WTC11 (cell line): ENCODE measurements at regions not wholly inside any gene's neighbourhood (a gene's known extent, or its start where the extent isn't known, plus 50 kb on each side); places are given as distances from the start of the nearest gene placed in this dataset.

Source experiments
- ELF4 ChIP-seq: sonication (generic); formaldehyde crosslinking; IDR thresholded peaks from 2 replicates; pipeline ENCODE4 v1.8.1; 2022; ENCODE audit warnings: low read depth, mild to moderate bottlenecking, moderate library complexity, missing genetic modification reagents
- SMAD3 ChIP-seq: sonication (generic); formaldehyde crosslinking; IDR thresholded peaks from 2 replicates; pipeline ENCODE4 v1.8.0; 2022; ENCODE audit warnings: missing genetic modification reagents, mild to moderate bottlenecking, borderline replicate concordance
- TP53 ChIP-seq: sonication (generic); formaldehyde crosslinking; IDR thresholded peaks from 2 replicates; pipeline ENCODE4 v1.8.1; 2023; ENCODE audit warnings: mild to moderate bottlenecking, missing genetic modification reagents

- TF ChIP-seq TP53 (CRISPR knock-in tag), result no peak
- no peak for TF ChIP-seq ELF4
- no peak for TF ChIP-seq SMAD3
Observed at GRCh38 chr2:221705185-221705877, 133.2 kb upstream of the EPHA4 start.
